CD4-positive, alpha-beta T cell treated with Interleukin-17A for 4 hours (primary cell): ENCODE measurements at regions not wholly inside any gene's neighbourhood (a gene's known extent, or its start where the extent isn't known, plus 50 kb on each side); places are given as distances from the start of the nearest gene placed in this dataset.

Experiments used
- DNase-seq: peaks from one replicate; pipeline ENCODE4 v3.0.0-alpha.2; 2020; ENCODE audit warnings: mixed read lengths

DNA sequence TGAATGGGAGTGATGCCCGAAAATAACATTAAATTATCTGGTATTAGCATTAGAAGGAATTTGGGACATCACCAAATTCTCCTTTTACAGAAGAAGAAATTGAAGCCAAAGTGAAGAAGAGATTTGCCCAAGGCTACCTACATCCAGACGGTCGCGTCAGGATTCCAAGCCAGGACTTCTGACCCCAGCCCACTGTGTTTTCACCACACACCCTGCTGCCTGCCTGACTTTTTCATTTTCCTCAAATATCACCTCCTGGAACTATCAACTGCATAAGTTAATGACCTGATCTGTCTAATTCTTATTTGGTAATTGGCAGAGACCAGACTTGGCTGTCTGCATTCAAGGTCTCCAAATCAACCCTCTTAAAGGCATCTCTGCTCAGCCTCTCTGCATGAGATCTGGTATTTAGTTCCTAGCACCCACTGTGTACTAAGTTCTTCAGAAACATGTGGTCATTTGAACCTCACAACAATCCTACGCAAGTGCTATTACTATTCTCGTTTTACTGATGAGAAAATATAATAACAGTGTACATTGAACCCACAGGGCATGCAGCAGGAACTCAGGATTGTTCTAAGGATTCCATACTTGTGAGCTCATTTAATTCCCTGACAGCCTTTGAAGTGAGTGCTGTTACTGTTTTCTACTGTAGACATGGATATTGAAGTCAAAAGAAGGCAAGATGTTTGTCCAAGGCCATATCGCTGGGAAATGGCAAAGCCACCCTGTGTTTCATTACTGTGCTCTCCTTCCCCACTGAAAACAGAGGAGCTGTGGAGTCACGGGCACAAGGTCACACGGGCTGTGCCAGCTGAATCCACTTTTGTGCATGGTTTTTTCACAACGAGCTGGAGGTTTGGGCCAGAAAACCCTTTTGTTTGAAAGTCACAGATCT, 195.2 kb upstream of the C1QTNF7 start:
- no peak for DNase-seq

DNA sequence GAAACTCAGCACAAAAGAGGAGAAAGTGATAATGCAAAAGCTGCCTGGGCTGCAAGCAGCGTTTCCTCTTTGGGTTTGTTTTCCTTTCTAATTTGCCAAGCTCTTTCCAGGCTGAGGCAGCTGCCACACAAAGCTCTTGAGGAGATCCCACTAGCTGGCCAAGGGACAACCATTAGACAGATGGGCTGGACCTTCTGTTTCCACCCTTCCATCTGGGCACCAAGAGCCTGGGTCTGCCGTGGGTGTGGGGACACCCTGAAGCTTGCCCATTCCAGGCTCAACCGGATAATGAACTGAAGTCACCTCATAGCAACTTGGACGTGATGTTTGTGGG, 194.6 kb upstream of the C1QTNF7 start:
- DNase-seq, result peak; percentile 3

DNA sequence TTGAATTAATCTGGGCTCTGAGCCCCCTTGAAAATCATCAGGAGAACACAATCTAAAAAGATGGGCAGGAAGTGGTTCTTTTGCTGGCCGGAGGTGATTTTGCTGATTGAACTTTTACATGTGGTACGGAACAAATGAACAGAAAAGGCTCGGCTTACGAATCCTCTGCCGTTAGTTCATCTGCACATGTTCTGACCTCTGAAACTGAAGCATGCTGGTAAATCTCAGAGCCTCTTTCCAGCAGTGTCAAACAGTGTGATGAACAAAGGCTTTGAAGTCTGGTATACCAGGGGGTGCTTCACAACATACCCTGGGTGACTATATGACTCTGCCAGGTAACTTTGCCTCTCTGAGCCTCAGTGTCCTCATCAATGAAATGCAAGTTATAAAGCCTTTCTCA, 194.2 kb upstream of the C1QTNF7 start:
- peak; percentile 14 for DNase-seq

DNA sequence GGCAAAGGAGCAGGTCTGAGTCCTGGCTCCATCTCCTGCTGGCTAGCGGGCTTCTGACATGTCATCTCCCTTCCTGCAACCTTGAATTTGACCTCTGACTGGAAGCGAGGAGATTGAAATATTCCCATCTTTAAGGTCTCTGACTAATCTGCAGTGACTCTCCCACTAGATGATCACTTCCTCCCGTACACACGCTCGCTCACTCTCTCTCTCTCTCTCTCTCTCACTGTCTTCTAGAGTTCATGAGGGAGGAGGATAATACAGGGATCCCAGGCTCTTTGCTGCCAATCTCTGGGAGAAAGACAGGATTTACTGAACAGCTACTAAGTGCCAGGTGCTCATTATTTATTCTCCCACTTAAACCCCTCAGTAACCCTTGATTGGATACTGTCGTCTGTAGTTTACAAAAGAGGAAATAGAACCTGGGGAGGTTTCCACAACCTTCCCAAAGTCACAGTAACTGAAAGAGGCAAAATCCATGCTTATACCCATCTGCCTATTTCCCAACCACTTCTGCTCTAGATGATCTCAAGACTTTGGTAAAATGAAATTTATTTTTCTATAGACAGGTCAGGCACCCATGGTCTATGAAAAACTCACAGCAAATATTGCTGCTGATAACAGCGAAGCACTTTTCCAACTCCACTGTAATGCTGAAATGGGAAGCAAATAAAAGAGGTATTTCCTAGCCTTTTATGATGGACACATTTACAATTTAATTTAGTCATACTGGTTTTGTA, 193.5 kb upstream of the C1QTNF7 start:
- DNase-seq, result peak; percentile 5

DNA sequence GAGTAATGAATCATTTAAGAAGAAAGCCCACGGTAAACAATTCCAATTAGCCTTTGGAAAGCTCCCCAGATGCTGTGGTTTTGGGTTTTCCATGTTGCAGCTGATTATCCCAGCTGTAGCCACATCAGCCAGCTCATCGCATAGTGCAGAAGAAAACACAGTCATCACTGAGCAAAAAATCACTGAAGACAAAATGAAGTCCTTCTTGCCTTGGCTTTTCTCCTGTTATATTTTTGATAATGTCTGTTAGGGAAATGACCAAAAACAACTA, 193.0 kb upstream of the C1QTNF7 start:
- DNase-seq, result no peak

DNA sequence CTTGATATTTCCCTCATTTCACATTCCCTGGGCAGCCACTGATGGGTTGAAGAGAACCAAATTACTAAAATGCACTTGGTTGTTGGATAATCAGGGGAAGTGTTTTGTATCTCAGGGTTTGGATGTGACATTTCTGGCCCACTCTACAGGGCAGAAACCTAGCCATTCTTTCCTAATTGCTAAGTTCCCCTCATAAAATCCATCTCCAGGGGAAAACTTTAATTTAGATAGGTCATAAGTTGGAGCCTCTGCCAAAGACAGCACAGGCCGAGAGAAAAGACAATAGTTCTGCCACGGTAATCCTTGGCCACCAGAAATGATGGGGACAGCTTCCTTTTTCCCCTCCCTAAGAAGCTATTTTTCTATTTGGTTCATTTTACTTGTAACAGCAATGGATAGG, 192.7 kb upstream of the C1QTNF7 start:
- no peak for DNase-seq

DNA sequence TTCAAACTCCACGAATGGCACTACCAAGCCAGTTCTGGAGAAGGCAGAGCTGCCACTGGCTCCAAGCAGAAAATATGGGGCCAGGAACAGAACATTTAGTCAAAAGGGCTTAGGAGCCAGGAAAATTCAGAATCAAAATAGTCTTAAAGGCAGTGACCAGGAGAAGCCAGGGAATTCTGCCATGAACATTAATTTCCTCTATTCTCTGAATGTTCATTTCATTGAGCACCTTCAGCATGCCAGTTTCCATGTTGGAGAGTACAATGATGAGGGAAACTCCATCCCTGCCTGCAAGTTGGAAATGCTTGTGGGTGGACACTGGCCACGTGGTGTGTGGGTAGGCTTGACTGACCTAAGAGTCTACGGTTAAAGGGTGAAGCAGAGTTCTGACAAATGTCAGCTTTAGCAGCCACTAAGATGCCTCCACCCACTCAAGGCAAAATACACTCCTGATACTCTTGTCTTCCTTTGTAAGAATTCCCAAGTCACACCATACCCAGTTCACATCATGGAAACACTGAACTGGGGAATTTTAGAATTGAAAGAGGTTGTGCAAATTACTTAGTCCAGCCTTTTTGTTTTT, 190.1 kb upstream of the C1QTNF7 start:
- DNase-seq, result no peak

DNA sequence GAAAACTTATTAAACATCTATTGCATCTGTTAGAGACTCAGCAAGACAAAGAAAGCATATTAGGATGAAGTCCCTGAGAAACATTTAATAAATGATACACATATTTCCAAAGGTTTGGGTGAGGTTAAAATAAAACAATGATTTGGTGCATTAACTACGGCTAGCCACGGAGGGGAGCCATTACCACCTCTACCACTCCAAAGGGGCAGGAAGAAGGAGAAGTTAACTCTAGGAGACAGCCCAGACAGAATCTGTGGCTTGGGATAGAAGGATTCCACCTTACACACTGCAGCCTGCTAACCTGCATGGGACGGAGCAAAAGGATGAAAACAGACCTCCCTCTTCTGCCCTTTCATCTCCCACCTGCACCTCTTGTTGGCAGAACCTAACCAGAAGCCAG, 189.1 kb upstream of the C1QTNF7 start:
- DNase-seq, result peak; percentile 30

DNA sequence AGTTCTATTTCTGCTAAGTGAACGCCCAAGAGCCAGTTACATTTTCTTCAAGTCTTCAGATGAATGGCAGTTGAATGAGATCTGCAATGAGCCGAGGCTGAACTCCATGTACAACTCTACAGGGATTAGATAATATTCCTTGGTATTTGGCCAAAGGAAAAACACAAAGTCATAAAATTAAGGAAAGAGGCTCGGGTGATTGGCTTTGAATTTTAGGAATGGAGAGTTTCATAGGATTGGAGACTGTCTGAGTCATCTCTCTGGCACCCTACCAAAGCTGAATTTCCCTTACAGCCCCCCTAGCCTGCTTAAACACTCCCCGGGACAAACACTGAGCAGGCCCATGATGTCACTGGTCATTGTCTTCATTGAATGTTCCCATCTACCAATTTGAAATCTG, 188.0 kb upstream of the C1QTNF7 start:
- no peak for DNase-seq

DNA sequence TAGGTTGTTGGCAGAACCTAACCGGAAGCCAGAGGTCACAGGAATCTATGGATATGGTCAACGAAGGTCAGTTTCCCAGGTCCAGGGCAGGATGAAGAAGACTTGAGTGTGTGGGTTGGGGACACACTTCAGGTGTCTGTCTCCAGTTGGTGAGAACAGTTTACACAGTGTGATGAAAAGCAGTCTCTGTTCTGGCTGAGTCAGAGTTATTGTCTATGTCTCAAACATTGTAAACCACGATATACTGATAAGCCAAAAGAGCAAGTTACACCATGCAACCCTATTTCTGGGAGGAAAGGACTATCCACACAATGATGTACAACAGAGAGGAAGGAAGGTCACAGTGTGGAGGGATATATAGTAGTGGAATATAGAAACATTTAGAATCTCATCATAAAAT, 187.1 kb upstream of the C1QTNF7 start:
- DNase-seq, result no peak

DNA sequence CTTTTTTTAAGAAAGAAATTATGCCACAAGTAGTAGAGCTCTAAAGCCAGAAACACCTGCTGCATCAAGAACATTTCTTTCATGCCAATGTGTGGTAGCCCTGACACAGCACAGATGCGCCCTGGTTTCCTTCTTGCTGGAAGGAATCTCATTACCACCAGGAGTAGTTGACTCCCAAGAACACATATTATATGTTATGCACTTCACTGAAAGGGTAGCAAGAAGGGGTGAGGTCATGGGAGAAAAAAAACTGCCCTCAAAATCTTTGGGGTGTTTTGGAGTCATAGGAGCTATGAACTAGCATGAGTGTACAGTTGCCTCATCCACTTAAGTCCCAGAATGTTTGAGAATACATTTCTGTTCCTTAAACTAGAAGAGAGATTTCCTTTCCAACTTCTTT, 185.8 kb upstream of the C1QTNF7 start:
- DNase-seq, result no peak

DNA sequence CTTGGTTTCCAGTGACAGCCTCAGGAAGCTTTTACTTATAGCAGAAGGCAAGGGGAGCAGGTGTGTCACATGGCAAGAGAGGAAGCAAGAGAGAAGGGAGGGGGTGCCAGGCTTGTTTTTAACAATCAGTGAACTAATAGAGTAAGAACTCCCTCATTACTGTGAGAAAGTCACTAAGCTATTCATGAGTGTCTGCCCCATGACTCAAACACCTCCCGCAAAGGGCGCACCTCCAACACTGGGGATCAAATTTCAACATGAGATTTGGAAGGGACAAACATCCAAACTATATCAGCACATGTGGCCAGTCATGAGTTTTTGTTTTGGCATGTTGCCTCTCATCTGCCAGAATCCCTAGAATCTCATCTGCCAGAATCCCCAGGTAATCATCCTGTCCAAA, 183.5 kb upstream of the C1QTNF7 start:
- DNase-seq, result no peak

DNA sequence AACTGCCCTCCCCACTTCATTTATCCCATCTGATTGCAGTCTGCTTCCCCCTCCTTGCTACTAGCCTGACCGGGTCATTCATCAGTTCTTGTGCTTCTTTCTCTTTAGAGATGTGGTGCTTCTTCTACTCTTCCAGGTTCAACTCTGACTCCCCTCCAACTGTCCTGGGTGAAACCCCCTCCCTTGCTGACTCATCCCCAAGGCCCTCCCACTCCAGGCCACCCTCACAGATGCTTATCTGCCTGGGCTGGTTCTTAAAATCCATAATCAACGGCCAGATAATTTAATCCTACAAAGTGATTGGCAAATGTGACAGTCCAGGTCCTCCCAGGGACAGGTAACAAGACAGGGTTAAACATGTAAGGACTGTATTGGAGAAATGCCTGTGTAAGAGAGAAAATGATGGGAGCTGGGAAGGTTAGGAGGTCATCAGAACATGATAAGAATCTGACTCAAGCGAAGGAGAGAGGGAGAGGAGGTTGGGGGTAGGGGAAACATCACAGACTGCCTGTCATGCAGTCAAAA, 182.8 kb upstream of the C1QTNF7 start:
- DNase-seq, result no peak

DNA sequence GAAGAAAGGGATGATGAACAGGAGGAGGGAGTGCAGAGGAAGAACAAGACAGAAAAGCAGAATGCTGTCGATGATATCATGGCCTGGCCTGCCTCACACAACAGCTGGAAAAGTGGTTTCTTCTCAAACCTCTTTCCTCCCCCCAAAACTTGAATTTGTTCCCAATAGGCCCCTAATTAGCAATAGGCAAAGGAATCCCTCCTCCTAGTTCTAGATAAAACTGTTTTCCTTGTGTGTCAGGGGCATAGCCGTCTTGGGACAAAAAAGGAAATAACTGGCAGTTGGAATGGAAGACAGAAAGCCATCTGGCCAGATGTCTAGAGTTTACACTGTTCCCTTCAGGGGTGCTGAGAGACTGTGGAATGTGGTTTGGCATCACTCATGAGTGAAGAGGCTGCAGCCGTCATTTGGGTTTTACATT, 177.8 kb upstream of the C1QTNF7 start:
- DNase-seq, result no peak

DNA sequence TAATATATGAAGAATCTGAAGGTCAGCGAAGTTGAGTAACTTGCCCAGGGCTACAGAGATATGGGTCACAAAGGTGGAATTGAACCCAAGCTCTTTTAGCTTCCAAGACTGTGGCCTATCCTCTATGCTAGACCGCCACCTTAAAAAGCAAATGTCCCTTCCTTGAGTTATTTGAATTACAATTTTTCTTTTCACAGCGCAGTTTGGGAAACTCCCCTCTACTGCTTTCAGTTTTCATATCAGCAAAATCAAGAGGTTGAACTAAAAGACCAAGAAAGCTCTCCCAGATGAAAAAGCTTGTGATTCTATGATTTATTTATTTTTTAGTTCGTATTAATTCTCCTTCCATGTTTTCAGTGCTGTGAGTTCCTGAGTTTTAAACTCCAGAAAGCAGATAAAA, 174.5 kb upstream of the C1QTNF7 start:
- DNase-seq, result no peak

DNA sequence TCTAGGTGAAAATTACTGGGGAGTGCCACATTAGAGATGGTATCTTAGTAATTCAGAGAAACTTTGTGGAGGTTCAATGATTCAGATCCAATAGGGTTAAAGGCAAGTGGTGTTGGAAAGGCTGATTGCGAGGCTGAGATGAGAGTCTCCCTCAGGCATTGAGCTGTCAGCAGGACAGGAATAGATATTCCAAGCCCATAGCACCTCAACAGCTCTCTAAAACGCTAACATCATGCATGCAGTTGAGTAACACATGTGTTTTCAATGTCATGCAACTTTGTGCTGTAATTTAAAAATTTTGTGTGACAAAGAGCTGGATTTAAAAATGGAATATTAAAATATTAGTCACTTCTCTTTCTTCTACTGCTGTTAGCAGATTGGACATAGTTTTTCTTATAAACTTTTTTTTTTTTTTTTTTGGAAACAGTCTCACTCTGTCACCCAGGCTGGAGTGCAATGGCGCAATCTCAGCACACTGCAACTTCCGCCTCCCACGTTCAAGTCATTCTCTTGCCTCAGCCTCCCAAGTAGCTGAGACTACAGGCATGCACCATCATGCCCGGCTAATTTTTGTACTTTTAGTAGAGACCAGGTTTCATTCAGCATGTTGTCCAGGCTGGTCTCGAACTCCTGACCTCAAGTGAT, 173.5 kb upstream of the C1QTNF7 start:
- no peak for DNase-seq

DNA sequence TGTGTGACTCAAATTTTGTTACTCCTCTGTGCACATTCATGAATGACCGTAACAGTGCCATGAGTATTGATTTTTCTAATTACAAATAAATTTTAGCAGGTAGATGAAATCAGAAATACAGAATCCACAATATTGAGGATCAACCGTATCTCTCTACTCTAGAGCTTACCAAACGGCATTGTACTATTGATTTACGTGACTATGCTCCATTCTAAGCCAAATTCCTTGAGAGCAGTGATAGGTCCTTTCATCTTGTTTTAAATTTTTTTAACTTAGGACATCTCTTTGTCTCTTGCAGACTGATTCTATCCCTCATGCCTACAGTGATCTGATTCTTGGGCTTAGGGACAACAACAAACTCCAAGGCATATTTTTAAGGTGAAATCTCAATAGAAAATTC, 172.3 kb upstream of the C1QTNF7 start:
- no peak for DNase-seq

DNA sequence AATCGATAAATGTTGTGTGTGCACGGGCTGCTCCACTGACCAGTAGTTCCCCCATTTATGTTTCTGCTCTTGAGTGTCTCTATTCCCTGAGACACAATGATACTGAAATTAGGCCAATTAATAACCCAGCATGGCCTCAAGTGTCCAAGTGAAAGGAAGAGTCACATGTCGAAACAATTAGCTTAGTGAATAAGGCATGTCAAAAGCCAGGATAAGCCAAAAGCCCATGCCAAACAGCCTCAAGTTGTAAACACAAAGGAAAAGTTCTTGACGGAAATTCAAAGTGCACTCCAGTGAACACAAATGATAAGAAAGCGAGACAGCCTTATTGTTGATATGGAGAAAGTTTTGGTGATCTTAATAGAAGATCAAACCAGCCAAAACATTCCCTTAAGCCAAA, 167.1 kb upstream of the C1QTNF7 start:
- DNase-seq, result no peak

DNA sequence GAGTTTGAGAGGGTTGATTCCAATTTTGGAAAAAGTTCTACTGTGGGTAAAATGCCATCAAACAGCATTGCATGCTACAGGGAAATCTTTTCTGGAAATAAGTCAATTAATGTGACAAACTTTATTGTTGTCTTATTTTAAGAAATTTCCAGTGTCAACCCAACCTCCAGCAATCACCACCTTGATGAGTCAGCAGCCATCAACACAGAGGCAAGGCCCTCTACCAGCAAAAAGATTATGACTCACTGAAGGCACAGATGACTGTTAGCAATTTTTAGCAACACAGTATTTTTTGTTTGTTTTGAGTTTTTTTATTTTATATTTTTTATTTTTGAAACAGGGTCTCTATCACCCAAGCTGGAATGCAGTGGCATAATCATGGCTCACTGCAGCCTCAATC, 165.4 kb upstream of the C1QTNF7 start:
- no peak for DNase-seq

DNA sequence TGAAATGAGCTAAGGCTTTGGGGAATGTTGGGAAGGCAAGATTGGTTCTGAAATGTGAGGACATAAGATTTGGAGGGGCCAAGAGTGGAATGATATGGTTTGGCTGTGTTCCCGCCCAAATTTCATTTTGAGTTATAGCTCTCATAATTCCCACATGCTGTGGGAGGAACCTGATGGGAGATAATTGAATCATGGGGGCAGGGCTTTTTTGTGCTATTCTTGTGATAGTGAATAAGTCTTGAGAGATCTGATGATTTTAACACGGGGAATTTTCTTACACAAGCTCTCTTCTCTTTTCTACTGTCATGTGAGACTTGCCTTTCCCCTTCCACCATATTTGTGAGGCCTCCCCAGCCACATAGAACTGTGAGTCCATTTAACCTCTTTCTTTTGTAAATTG, 157.6 kb upstream of the C1QTNF7 start:
- DNase-seq, result no peak

DNA sequence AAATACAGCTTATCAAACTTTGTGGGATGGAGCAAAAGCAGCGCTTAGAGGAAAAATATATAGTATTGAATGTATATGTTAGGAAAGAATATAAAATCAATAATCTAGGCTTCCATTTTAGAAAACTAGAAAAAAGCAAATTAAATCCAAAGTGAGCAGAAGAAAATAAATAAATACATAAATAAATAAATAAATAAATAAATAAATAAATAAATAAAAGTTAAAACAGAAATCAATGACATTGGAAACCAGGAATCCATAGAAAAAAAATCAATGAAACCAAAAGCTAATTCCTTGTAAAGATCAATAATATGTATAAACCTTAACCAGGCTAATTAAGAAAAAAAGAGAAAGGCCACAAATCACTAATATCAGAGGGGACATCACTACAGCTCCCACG, 141.8 kb upstream of the C1QTNF7 start:
- DNase-seq, result no peak

DNA sequence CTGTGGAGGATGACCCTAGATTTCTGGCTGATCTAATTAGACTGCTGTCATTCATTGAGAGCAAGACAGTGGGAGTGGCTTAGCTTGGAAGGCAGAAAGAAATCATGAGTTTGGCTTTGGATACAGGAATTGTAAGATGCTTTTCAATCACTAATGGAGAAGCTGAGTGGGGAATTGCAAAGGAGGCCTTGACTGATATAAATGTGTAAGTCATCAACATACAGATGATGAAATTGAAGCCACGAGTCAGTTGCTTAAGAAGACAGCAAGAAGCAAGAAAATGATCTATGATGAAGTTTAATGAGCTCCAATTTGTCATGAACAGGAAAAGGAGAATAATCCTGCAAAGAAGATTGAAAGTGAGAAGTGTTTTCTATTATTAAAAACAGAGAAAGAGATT, 136.7 kb upstream of the C1QTNF7 start:
- DNase-seq, result no peak

DNA sequence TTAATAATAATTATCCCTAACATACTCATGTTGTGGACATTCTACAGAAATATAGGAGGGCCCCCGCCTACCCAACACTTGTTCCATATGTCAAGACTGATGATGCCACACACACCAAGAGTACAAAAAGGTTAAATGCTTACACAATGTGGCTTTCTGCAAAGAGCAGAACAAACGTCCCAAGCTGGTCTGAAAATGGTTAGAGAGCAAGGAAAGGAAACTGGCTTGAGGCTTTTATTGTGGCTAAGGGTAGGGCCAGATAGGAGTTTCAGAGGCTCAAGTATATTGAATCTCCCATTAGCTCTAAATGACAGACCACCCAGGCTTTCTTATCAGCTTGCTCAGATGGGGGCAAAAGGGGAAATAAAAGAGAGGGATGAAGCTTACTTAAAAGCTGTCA, 134.1 kb upstream of the C1QTNF7 start:
- no peak for DNase-seq

DNA sequence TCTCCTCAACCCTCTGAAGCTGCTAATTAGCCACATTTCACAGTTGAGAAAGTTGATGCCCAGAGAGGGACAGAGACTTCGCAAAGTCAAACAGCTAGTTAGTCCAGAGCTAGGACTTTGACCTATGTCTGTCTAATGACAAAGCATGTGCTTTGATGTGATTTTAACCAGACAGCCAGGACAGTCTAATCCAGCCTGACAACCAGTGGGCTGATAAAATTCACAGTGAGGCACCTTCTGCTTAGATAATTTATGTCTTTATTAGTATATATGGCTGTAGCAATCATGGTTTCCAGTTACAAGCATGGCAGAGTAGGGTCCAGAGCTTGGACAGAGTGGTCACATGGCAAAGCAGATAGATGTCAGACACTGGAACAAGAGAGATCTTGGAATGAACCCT, 133.6 kb upstream of the C1QTNF7 start:
- DNase-seq, result no peak
